GM12865 (cell line): ENCODE measurements at regions not wholly inside any gene's neighbourhood (a gene's known extent, or its start where the extent isn't known, plus 50 kb on each side); places are given as distances from the start of the nearest gene placed in this dataset.

Experiments used
- DNase-seq: peaks from one replicate; pipeline ENCODE4 v3.0.0; 2010; ENCODE audit warnings: low read depth
- H3K4me3 ChIP-seq: 2 replicates; pipeline ENCODE4 v1.5.1; 2011; ENCODE audit warnings: mild to moderate bottlenecking, low read depth, low read length, control low read depth
- CTCF ChIP-seq: IDR thresholded peaks from 2 replicates; pipeline ENCODE4 v1.5.1; 2011; ENCODE audit warnings: low read length, control low read depth, low read depth, inconsistent platforms; ENCODE audit not compliant: insufficient read depth; ENCODE audit errors: missing control alignments

- no peak for TF ChIP-seq CTCF
- no peak overlapping the region for H3K4me3 ChIP-seq
Observed at GRCh38 chr5:77145666-77146065, 58.6 kb upstream of the ZBED3 start.

GRCh38 chr5:77144837-77145139, 57.7 kb upstream of the ZBED3 start:
- no peak for TF ChIP-seq CTCF
- DNase-seq = no peak
- H3K4me3 ChIP-seq = no peak overlapping the region

More at GRCh38 chr5:77145666-77146065, 58.6 kb upstream of the ZBED3 start:
- DNase-seq = no peak

- peak; percentile 89 for TF ChIP-seq CTCF
- peak; percentile 81 for DNase-seq
- H3K4me3 ChIP-seq = no peak overlapping the region
Observed at GRCh38 chr5:77143998-77144836, 57.1 kb upstream of the ZBED3 start.

GRCh38 chr5:77140350-77140749, 53.3 kb upstream of the ZBED3 start:
- no peak overlapping the region for H3K4me3 ChIP-seq
- no peak for DNase-seq
- no peak for TF ChIP-seq CTCF

GRCh38 chr5:77139001-77139400, 51.9 kb upstream of the ZBED3 start:
- no peak for TF ChIP-seq CTCF
- no peak for DNase-seq

More at GRCh38 chr5:77139001-77139400, 51.9 kb upstream of the ZBED3 start:
- no peak overlapping the region for H3K4me3 ChIP-seq
